ENCODE measurements at regions not wholly inside any gene's neighbourhood (a gene's known extent, or its start where the extent isn't known, plus 50 kb on each side); places are given as distances from the start of the nearest gene placed in this dataset.
"Not testable (repeated sequence)": the region's sequence is repeated elsewhere in the genome, so short reads cannot be mapped to it uniquely, and the experiment has no call there.

DNA sequence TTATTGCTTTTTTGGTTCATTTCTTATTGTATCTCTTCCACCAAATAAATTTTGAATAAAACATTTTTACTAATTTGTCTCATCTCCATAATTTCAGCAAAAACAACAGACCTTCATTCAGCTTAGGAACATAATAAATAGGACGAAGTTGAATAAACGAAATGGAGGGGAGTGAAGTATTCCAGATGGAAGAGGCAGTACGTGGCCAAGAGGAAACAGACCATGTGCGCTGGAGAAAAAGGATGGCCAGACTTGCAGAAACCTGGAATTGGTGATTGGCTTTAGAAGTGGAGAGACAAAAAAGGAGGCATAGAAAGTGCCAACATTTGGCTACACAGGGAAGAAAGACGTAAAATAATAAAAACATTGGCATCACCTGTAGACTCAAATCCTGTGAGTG, 113.5 kb downstream of the USP22 start:
- Mint-ChIP-seq H3K36me3 (no peaks in the 10 kb centered on the region), H3K4me3 (no peak overlapping the region), H3K27ac (no peak overlapping the region), H3K9me3 (no peaks in the 10 kb centered on the region), H3K4me1 (no peaks in the 10 kb centered on the region), H3K27me3 (peaks cover 0 to 19% of the 10 kb centered on the region in 2 donors)
- ChIA-PET POLR2A (no interaction called here), CTCF (no interaction called here)
- no peak overlapping the region for H3K27ac ChIP-seq (ENCODE audit: low read depth, low read length)
- no peaks in the 10 kb centered on the region for H3K36me3 ChIP-seq (ENCODE audit: insufficient read depth, low read length)
- no peak for DNase-seq
- no peaks in the 10 kb centered on the region for H3K4me1 ChIP-seq (ENCODE audit: insufficient read depth, low read length)
- H3K27me3 ChIP-seq (ENCODE audit: insufficient read depth, low read length, poor library complexity, severe bottlenecking), result no peaks in the 10 kb centered on the region
- no peak overlapping the region for H3K4me3 ChIP-seq (ENCODE audit: low read length)
- no peaks in the 10 kb centered on the region for H3K9me3 ChIP-seq (ENCODE audit: low read length)

DNA sequence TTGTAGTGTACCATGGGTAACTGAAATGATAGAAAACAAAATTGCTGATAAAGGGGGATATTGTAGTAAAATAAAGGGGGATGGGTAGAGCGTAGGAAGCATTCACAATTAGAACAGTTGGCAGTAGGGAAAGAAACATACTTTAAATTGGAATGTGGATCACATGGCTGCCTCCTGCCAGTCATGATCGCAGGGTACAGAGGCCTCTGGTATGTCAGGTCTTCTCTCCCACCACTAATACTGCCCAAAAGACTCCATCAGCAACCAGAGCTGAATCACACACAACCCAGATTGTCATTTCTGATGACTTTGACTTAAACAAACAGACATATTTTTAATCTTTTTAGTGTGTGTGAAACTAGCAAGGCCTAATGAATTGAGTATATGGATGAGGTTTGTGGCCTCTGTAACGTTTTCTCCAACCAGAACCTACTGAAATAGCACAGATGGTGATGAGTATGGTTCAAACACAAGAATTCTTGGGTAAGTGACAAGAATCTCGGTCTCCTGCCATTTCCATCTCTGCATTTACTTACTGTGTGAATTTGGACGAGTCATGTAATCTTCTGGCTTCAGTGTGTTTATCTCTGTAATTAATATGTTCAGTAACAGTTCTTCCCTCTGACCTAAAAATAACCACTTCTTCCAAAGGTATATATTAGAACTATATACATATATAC, 112.6 kb downstream of the USP22 start:
- no peak for DNase-seq
- H3K27ac ChIP-seq (ENCODE audit: low read depth, low read length), result no peak overlapping the region
- Mint-ChIP-seq H3K4me3 (no peak overlapping the region), H3K27ac (no peak overlapping the region), H3K9me3 (no peaks in the 10 kb centered on the region), H3K27me3 (peaks cover 2 to 17% of the 10 kb centered on the region in 2 donors), H3K4me1 (no peaks in the 10 kb centered on the region), H3K36me3 (no peaks in the 10 kb centered on the region)
- no peaks in the 10 kb centered on the region for H3K9me3 ChIP-seq (ENCODE audit: low read length)
- no peaks in the 10 kb centered on the region for H3K4me1 ChIP-seq (ENCODE audit: insufficient read depth, low read length)
- CTCF ChIA-PET, result no interaction called here
- no peak overlapping the region for H3K4me3 ChIP-seq (ENCODE audit: low read length)
- POLR2A ChIA-PET, result no interaction called here
- no peaks in the 10 kb centered on the region for H3K27me3 ChIP-seq (ENCODE audit: insufficient read depth, low read length, poor library complexity, severe bottlenecking)
- no peaks in the 10 kb centered on the region for H3K36me3 ChIP-seq (ENCODE audit: insufficient read depth, low read length)

DNA sequence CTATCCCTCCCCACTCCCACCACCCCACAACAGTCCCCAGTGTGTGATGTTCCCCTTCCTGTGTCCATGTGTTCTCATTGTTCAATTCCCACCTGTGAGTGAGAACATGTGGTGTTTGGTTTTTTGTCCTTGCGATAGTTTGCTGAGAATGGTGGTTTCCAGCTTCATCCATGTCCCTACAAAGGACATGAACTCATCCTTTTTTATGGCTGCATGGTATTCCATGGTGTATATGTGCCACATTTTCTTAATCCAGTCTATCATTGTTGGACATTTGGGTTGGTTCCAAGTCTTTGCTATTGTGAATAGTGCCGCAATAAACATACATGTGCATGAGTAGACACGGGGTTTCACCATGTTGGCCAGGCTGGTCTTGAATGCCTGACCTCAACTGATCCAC, 109.8 kb downstream of the USP22 start:
- H3K9me3 Mint-ChIP-seq; H3K4me3 ChIP-seq (ENCODE audit: low read length); H3K9me3 ChIP-seq (ENCODE audit: low read length); H3K27ac ChIP-seq (ENCODE audit: low read depth, low read length); H3K4me3 Mint-ChIP-seq; H3K36me3 ChIP-seq (ENCODE audit: insufficient read depth, low read length); H3K4me1 Mint-ChIP-seq; H3K27me3 ChIP-seq (ENCODE audit: insufficient read depth, low read length, poor library complexity, severe bottlenecking); H3K27ac Mint-ChIP-seq; H3K36me3 Mint-ChIP-seq; DNase-seq; H3K4me1 ChIP-seq (ENCODE audit: insufficient read depth, low read length); CTCF ChIA-PET: not testable (repeated sequence)
- POLR2A ChIA-PET, result interaction anchor here (0.6 kb wide), 1 partner anchor 102 kb away, joined by 5 read pairs; no protein-coding TSS in a partner anchor
- H3K27me3 Mint-ChIP-seq, result peaks cover 2 to 21% of the 10 kb centered on the region in 2 donors

DNA sequence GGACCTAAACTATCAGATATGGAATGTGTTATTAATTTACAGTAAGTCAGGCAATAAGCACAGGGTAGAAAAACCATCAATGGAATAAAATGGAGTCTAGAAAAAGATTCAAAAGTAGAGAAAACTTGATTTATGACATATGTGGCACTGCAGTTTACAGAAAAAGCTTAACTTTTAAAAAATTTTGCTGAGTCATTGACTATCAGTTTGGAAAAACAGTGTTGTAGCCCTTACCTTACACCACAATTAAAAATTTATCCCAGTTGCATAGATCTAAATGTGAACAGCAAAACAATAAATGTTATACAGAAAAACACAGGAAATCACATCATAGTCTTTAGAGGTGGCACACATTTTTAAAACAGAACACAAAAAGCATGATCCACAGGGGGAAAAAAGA, 108.5 kb downstream of the USP22 start:
- CTCF ChIA-PET, result no interaction called here
- Histone ChIP-seq H3K9me3 (ENCODE audit: low read length) (no peaks in the 10 kb centered on the region), H3K27ac (ENCODE audit: low read depth, low read length) (no peak overlapping the region), H3K36me3 (ENCODE audit: insufficient read depth, low read length) (no peaks in the 10 kb centered on the region), H3K4me1 (ENCODE audit: insufficient read depth, low read length) (no peaks in the 10 kb centered on the region), H3K27me3 (ENCODE audit: insufficient read depth, low read length, poor library complexity, severe bottlenecking) (no peaks in the 10 kb centered on the region), H3K4me3 (ENCODE audit: low read length) (no peak overlapping the region)
- no peak overlapping the region for H3K27ac Mint-ChIP-seq
- no peak for DNase-seq
- H3K27me3 Mint-ChIP-seq, result peaks cover 2 to 21% of the 10 kb centered on the region in 2 donors
- no peaks in the 10 kb centered on the region for H3K36me3 Mint-ChIP-seq
- POLR2A ChIA-PET, result no interaction called here
- no peak overlapping the region for H3K4me3 Mint-ChIP-seq
- H3K9me3 Mint-ChIP-seq, result no peaks in the 10 kb centered on the region
- no peaks in the 10 kb centered on the region for H3K4me1 Mint-ChIP-seq

DNA sequence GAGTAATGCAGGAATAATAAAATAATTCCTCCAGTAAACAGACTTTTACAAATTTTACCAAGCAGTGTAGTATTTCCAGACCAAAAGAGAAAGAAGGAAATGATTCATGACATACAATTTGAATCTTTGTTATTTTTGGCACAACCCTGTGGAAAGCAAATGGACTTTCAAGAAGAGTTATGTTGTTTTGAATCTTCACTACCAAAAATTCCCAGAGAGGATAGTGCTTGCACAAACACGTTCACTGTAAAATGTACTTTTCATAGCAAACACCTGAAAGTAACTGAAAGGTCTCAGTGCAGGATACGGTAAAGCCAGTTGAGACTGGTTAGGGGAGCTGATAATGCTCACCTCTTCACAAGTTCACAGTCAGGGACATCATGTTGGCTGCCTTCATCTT, 107.1 kb downstream of the USP22 start:
- CTCF ChIA-PET, result no interaction called here

DNA sequence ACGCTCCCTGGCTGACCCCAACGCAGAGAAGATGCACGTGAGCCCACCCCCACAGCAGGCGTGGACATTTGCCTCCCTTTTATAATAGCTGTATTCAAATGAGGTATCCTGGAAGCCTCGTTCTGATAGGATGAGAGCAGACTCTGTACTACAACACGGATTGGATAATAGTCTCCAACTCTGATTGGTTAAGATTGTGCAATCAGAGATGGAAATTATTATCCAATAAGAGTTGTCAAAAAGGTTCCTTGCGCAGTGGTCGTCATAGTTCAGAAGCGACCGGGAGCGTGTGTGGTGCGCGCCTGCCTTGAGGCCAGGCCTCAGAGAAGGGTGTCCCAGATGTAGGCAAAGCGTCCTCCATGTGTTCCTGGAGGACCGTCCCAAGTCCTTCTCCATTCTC, 104.6 kb downstream of the USP22 start:
- no peak overlapping the region for H3K4me3 ChIP-seq (ENCODE audit: low read length)
- no peak overlapping the region for H3K27ac ChIP-seq (ENCODE audit: low read depth, low read length)
- no peaks in the 10 kb centered on the region for H3K36me3 Mint-ChIP-seq
- H3K4me1 Mint-ChIP-seq, result no peaks in the 10 kb centered on the region
- no peaks in the 10 kb centered on the region for H3K27me3 ChIP-seq (ENCODE audit: insufficient read depth, low read length, poor library complexity, severe bottlenecking)
- no peaks in the 10 kb centered on the region for H3K36me3 ChIP-seq (ENCODE audit: insufficient read depth, low read length)
- H3K27ac Mint-ChIP-seq, result no peak overlapping the region
- DNase-seq, result no peak
- H3K9me3 Mint-ChIP-seq, result no peaks in the 10 kb centered on the region
- H3K27me3 Mint-ChIP-seq, result peaks cover 2 to 12% of the 10 kb centered on the region in 2 donors
- CTCF ChIA-PET, result no interaction called here
- H3K4me3 Mint-ChIP-seq, result no peak overlapping the region
- no peaks in the 10 kb centered on the region for H3K4me1 ChIP-seq (ENCODE audit: insufficient read depth, low read length)
- POLR2A ChIA-PET, result no interaction called here
- H3K9me3 ChIP-seq (ENCODE audit: low read length), result no peaks in the 10 kb centered on the region

More for the DNA sequence above, 107.1 kb downstream of the USP22 start:
- H3K9me3 Mint-ChIP-seq, result no peaks in the 10 kb centered on the region
- H3K4me1 Mint-ChIP-seq, result no peaks in the 10 kb centered on the region
- no peak overlapping the region for H3K27ac Mint-ChIP-seq
- H3K27me3 Mint-ChIP-seq, result peaks cover 2 to 21% of the 10 kb centered on the region in 2 donors
- Histone ChIP-seq H3K9me3 (ENCODE audit: low read length) (no peaks in the 10 kb centered on the region), H3K27ac (ENCODE audit: low read depth, low read length) (no peak overlapping the region), H3K4me3 (ENCODE audit: low read length) (no peak overlapping the region), H3K4me1 (ENCODE audit: insufficient read depth, low read length) (no peaks in the 10 kb centered on the region), H3K36me3 (ENCODE audit: insufficient read depth, low read length) (no peaks in the 10 kb centered on the region), H3K27me3 (ENCODE audit: insufficient read depth, low read length, poor library complexity, severe bottlenecking) (no peaks in the 10 kb centered on the region)
- DNase-seq, result no peak
- H3K36me3 Mint-ChIP-seq, result no peaks in the 10 kb centered on the region
- POLR2A ChIA-PET, result no interaction called here
- no peak overlapping the region for H3K4me3 Mint-ChIP-seq

DNA sequence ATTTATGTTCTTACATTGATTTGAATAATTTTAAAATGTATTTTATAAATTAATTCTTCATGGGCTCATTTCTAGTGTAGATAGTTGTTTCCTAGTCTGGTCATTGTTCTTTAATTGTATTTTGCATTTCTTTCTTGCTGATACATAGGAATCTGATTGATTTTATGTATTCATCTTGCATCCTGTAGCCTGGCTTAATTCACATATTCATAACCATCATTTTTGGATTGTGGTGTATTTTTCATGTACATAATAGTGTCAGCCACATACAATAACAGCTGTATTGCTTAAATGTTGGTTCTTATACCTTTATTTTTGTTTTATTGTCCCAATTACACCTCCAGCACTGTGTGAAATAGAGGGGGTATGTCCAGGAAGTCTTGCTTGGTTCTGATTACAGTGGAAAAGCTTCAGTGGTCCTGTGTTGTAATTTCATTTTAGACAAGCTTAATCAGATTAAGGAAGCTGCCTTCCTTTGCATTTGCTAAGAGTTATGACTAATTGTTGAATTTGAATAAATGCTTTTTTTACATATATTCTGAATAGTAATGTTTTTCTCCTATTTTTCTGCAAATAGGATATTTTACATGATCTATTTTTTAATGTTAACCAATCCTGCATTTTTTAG, 103.7 kb downstream of the USP22 start:
- Mint-ChIP-seq H3K9me3 (no peaks in the 10 kb centered on the region), H3K27me3 (peaks cover 2 to 8% of the 10 kb centered on the region in 2 donors)

DNA sequence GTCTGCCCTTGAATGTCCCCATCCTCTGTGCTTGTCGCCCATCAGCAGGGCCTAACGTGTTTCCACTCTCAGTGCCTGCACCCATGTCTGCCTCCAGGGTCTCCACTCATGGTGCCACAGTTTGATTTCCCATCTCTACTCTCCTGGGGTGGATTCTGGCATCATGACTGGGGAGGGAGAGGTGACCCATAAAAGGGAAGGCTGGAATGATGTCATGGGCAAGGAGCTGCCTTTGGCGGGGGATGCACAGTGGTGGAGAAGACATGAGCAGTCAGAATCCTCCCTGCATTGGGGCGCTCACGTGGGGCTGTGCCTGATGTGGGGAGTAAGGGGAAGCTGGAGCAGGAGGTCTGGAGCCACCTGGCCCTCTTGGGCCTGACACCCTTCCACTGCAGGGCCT, 100.9 kb downstream of the USP22 start:
- H3K4me1 ChIP-seq (ENCODE audit: insufficient read depth, low read length), result no peaks in the 10 kb centered on the region
- ChIA-PET POLR2A (no interaction called here), CTCF (no interaction called here)
- Mint-ChIP-seq H3K36me3 (no peaks in the 10 kb centered on the region), H3K27ac (no peak overlapping the region), H3K27me3 (peaks cover 5 to 13% of the 10 kb centered on the region in 2 donors), H3K4me3 (no peak overlapping the region), H3K9me3 (no peaks in the 10 kb centered on the region), H3K4me1 (no peaks in the 10 kb centered on the region)
- no peak overlapping the region for H3K27ac ChIP-seq (ENCODE audit: low read depth, low read length)
- no peaks in the 10 kb centered on the region for H3K27me3 ChIP-seq (ENCODE audit: insufficient read depth, low read length, poor library complexity, severe bottlenecking)
- no peaks in the 10 kb centered on the region for H3K36me3 ChIP-seq (ENCODE audit: insufficient read depth, low read length)
- DNase-seq, result no peak
- H3K9me3 ChIP-seq (ENCODE audit: low read length), result no peaks in the 10 kb centered on the region
- no peak overlapping the region for H3K4me3 ChIP-seq (ENCODE audit: low read length)

More for the DNA sequence above, 103.7 kb downstream of the USP22 start:
- H3K9me3 ChIP-seq (ENCODE audit: low read length), result no peaks in the 10 kb centered on the region
- no peak for DNase-seq
- Mint-ChIP-seq H3K4me3 (no peak overlapping the region), H3K27ac (no peak overlapping the region), H3K4me1 (no peaks in the 10 kb centered on the region), H3K36me3 (no peaks in the 10 kb centered on the region)
- ChIA-PET CTCF (no interaction called here), POLR2A (no interaction called here)
- H3K4me3 ChIP-seq (ENCODE audit: low read length), result no peak overlapping the region
- H3K36me3 ChIP-seq (ENCODE audit: insufficient read depth, low read length), result no peaks in the 10 kb centered on the region
- no peaks in the 10 kb centered on the region for H3K4me1 ChIP-seq (ENCODE audit: insufficient read depth, low read length)
- H3K27ac ChIP-seq (ENCODE audit: low read depth, low read length), result no peak overlapping the region
- no peaks in the 10 kb centered on the region for H3K27me3 ChIP-seq (ENCODE audit: insufficient read depth, low read length, poor library complexity, severe bottlenecking)

Measured in CD8-positive, alpha-beta memory T cell (primary cell).